ENCODE measurements at regions not wholly inside any gene's neighbourhood (a gene's known extent, or its start where the extent isn't known, plus 50 kb on each side); places are given as distances from the start of the nearest gene placed in this dataset.

DNA sequence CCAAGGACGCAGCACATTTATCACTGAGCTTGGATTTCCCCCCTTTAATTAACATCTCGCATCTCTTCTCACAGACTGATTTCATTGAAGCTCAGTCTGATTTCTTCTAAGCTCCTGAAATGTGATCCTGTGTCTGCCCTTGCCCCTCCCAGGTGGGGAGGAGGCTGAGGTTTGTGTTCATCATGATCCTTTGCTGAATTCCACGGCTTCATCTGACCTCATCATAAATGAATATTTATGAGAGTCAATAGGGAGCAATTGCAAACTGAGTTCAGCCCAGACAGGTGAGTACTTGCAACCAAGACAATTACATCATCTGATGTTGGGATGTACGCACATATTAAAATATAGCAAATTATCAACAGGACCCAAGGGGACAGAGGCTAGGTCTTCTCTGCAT, 72.4 kb downstream of the MAP1LC3B2 start:
- no peak for TF ChIP-seq CTCF (IDR thresholded peaks at IDR 0.05)
- no peak for TF ChIP-seq POLR2A (IDR thresholded peaks at IDR 0.05)

Data from lower leg skin (tissue), 3 donors.